NCI-H82 (cell line): ENCODE measurements at regions not wholly inside any gene's neighbourhood (a gene's known extent, or its start where the extent isn't known, plus 50 kb on each side); places are given as distances from the start of the nearest gene placed in this dataset.

Source experiments
- DNase-seq: peaks from one replicate; lab custom pipeline; 2025; lab: John Stamatoyannopoulos, UW

DNA sequence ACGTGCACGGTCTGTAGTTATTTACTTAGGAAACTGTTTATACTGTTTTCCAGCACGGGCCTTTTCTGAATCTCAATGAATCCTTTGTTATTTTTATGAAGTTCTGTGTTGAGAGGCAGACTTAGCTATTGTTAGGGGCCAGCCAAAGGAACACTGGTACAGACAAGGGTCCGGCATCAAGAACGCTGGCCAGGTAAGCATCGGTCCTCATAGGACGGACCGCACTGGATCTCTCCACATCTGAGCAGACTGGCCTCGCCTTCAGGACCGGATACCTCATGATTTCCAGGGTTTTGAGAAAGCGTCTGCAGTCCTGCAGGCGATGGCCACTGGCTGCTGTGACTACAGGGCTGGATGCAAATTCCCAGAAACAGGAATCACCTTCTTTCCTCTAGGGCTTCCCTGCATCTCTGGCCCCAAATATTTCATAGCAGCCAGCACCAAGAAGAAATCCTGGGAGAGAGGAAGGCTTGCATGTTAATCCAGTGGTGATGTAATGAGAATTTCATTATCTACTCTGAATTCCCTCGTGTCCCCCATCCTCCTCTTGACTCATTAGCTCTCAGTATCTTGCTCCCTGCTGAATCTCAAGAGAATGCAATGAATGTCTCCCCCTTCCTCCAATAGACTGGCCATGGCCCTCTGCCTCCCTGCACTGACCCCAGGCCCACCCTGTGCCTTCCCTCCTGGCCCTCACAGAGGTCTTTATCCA lies 325.4 kb upstream of the NPVF start:
- no peak for DNase-seq

DNA sequence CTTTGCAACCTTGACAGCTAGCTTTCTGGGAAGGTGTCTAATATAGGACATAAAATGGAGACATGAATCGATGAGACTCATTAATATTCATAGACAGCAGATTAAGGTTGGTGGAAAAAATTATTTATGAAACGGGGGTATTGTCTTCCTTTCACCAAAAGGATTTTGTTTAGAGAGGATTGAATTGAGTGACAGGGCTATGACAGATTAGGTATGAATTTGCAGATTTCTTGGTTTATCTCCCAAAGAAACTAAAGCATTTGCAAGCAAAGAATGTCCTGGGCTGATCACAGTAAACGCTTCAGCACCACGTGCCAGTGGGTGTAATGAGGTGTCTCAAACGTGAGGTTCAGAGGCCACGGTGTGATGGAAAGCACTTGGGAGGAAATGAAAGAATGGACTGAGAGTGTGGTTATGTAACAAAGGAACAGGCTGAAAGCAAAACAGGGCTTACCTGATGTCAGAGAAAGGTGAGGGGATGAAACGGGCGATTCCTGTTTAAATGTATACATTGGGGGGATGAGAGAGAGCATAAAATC lies 329.2 kb upstream of the NPVF start:
- peak; percentile 84 for DNase-seq

DNA sequence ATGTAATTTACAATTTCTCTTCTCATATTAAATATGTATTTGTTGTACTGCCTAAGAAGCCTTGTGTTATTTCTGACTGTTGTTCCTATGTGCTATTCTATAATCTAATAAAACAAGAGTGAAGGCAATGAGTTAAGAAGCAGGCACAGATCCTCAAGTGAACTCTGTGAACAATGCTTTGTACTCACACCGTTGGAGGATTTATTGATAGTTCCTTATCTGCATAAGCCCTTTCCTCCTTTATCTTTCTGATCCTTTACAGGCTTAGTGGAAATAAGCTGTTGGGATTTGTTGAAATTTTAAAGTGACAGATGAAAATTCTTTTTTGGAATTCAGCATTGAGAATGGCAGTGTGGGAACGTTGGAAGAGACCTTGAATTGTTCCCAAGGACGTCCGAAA lies 329.6 kb upstream of the NPVF start:
- DNase-seq: peak; percentile 97

DNA sequence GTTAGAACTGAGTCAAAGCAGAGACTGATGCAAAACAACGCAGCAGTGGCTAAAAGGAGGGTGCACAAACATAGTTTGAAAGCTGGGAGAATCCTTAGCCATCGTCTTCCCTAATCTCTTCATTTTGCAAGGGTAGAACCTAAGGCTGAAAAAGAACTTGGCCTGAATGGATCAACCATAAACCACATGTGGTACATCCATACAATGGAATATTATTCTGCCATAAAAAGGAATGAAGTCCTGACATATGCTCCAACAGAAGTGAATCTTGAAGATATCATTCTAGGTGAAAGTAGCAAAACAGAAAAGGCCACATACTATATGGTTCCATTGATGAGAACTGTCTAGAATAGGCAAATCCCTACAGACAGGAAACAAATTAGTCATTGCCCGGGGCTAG lies 330.3 kb upstream of the NPVF start:
- no peak for DNase-seq

DNA sequence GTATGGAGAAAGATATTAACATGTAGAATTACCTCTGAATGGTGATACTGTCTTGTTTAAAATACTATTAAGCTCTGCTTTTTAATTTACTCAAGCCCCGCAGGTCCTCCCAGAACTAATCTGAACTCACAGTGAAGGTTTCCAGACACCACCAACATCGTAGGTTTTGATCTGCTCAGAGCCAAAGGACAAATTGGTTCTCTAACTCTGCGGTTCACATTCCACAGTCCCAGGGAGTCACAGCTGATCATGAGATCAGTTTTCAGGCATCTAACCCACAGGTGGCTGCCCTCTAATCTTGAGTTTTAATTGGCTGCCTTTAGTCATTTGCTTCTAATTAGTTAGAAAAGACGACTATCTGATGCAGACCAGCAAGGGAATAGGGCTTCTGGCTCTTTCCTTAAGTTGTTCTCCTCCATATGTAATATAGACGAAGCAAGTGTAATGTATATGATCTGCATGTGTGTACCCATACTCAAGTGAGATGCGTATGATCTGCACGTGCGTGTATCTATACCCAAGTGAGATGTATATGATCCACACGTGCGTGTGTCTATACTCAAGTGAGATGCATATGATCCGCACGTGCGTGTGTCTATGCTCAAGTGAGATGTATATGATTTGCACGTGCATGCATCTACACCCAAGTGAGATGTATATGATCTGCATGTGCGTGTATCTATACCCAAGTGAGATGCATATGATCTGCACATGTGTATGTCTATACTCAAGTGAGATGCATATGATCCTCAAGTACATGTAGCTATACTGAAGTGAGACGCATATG lies 331.5 kb upstream of the NPVF start:
- no peak for DNase-seq

DNA sequence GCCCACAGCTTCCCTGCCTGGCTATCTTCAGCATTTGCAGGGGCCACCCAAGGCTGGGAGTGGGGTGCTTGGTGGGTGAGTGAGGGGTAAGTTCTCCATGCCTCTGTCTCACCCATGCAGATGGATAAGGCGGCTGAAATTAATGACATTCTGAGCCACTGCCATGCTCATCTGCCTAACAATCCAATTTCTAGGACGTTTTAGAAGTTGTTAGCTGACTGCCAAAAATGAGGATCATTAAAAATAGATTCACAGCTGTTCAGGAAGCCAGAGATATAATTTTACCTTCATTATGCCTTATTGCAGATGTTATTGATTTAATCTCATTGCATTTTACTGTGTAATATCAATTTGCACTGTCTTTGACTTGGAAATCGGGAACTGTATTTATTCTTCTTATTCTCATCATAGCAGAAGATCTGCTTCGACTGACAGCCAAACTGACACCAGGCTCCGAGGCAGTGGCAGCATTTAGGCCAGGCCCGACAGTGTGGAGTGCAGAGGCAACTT lies 334.4 kb upstream of the NPVF start:
- DNase-seq: peak; percentile 68

DNA sequence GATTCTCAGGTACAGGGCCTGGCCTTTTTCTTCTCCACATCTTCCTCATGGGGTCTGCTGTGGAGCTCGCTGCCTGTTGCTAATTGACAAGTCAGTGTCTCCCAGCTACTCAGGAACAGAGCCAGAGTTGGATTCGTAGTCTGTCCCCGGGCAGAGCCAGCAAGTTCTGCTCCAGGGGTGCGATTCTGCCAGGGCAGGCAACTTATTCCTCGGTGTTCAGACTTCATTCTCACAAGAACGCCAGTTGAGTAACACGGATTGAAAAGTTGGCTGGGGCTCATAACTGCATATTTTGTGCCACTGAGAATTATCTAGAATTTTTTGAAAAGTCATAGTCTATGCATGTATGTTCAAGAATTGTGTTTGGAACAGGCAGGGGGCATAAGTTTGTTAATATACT lies 336.7 kb upstream of the NPVF start:
- DNase-seq: no peak

DNA sequence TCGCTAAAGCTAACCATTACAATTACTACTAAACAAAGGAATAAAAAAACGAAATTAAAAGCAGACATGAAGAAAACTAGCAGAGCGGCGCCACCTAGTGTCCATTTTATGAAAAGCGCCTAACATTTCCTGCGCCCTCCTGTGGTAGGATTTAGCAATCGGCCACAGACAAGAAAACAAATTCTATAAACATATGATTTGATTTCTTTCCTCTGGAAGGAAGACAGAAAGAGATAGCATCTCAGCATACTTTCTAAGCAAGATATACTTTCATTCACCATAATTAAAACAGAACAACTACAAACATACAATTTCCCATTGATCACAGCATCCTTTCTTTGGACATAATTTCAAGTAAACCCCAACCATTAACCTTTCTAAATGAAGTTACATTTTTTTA lies 337.7 kb upstream of the NPVF start:
- DNase-seq: peak; percentile 77

DNA sequence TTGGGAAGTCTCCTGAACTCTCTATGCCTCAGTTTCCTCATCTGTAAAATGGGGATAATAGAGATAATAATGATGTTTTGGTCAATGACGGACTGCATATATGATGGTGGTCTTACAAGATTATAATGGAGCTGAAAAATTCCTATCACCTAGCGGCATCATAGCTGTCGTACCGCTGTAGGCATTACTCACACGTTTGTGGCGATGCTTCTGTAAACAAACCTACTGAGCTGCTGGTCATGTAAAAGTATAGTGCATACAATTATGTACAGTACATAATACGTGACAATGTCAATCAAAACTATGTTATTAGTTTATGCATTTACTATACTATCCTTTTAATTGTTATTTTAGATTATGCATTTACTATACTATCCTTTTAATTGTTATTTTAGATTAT lies 339.1 kb upstream of the NPVF start:
- DNase-seq: no peak

DNA sequence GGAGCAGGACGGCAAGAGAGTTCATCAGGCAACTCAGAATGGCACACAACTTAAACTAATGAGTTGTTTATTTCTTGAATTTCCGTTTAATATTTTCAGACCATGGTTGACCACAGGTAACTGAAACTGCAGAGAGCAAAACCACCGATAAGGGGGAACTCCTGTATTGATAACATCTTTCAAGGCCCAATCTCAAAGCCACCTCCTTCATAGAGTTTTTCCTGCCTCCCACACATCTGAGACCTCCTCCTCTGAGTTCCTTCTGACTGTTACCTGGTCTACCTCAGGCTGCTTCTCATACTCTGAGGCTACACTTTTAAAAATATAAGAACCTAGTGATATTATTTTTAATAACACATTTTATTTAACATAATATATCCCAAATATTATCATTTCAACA lies 341.5 kb upstream of the NPVF start:
- no peak for DNase-seq

DNA sequence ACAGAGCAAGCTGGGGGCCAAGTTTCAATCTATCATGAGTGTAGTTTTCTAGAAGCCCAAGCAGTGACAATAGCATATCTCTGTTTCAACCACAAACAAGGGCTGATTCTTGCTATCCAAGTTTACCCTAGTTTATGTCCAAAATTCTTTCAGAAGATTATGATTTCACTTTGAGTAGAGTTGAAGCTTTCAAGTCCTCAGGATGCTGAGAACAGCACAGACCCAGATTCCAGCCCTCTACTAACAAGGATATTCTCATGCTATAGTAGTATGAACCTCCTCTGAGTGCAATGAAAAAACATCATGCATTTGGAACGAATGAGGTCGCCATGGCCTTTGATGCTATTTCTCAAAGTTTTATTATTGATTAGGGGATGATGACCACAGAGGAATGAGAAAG lies 344.1 kb upstream of the NPVF start:
- DNase-seq: no peak

DNA sequence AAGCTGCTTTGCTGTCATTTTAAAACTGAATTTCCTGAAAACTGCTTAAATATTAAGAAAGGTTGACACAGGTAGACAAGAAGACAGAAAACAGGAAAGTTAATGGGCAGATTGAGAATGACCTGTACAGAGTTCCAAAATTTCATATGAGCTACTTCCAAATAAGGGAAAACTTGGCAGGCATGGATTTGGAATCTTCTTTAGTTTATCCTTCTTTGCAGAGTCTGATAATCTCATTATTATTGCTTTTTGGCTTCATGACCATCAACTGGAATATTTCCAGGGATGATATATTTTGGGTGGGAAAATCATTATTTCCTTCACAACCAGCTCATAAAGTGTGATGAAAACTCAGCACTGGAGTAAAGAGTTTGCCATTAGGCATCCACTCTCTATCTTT lies 346.5 kb upstream of the NPVF start:
- no peak for DNase-seq

DNA sequence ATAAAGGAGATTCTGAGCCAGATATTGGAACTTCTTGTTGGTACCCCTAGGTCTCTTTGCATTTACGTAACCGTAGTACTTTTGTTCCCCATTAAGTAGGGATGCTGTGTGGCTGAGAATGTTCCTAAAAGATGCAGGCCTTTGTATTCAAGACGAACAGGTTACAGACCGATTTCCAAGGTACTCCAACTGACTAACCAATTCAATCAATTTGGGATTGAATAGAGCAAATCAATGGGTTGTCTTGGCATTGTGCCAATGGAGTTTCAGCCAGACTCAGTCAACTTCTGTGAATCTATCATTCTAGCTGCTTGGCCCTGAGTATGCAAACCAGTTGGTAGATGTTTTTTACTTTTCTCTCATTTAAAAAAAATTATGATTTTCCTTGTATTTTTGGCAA lies 347.3 kb upstream of the NPVF start:
- no peak for DNase-seq

DNA sequence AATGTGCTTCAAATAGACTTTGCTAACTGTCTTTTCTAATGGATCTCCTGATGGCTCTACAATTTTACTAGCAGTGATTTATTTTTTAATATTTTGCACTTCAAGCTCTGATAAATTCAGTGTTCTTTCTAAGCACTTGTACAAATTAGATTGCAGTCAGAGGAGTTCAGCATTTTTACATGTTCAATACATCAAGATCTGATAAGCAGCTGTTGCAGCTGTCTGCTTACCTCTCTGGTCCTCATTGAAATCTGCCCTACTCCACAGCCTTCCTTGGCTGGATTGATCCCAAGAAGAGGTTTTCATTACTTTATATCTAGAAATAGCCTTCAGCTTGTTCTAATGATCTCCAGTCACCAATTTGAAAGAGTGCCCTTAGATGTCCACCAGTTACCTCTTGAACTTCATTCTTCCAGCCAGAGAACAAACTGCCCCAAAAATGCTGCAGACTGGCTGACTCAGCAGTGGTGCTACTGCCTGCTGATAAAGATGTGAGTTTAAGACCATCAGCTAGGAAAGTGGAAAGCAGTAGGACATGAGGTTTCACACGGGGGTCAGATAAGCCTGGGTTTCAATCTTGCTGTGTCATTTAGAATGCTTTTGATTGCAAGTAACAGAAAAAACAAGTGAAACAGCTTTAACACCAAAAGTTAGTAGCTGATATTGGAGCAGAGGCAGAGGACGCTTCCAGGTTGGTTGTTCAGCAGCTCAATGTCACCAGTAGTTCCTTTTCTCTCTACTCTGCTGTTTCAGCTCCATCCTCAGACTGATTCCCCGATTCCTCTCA lies 350.9 kb upstream of the NPVF start:
- peak; percentile 36 for DNase-seq

DNA sequence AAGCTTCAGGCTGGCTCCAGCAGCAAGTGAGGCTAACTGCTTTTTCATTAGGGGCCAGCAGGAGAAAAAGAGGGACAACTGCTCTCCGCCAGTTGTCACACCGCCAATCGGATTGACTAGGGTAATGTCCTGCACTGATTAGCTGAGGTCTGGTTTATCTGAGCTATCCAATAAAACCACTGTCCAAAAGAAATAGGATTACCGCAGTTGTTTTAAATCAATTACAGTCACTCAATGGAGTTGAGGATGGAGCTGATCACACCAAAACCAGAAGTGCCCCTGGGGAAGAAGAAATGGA lies 351.4 kb upstream of the NPVF start:
- peak; percentile 97 for DNase-seq

DNA sequence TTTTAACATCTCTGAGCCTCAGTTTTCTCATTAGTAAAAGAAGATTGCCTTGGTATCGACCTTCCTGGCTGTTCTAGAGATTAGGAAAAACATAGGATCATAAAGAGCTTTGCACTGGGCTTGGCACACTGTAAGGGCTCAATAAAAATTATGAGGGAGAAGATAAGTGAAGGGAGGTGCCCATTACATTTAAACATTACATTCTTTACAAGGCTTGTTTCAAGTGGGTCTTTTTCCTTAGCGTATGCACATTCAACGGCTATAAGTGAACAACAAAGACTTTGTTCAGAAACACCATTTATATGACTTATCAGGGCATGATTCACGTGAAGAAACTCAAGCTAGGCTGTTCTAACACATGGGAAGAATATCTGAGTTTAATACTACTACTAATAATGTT lies 351.9 kb upstream of the NPVF start:
- DNase-seq: no peak

DNA sequence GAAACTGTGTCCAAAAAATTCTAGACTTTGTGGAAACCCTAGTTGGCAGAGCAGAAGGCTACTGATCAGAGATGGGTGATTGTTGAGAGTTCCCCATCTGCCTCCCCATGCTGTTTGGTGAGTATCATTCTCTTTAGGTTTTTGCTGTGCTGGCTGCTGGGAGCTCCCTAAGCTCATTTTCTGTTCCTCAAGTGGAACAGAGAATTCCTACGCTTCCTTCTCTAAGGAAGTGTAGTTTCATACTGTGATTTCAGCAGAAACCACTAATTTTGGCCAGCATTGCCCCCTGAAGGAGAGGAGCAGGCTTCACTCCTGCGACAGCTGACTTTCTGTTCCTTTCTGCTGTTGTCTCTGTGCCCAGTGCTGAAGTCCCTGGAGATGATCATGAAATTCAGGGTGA lies 355.3 kb upstream of the NPVF start:
- no peak for DNase-seq

DNA sequence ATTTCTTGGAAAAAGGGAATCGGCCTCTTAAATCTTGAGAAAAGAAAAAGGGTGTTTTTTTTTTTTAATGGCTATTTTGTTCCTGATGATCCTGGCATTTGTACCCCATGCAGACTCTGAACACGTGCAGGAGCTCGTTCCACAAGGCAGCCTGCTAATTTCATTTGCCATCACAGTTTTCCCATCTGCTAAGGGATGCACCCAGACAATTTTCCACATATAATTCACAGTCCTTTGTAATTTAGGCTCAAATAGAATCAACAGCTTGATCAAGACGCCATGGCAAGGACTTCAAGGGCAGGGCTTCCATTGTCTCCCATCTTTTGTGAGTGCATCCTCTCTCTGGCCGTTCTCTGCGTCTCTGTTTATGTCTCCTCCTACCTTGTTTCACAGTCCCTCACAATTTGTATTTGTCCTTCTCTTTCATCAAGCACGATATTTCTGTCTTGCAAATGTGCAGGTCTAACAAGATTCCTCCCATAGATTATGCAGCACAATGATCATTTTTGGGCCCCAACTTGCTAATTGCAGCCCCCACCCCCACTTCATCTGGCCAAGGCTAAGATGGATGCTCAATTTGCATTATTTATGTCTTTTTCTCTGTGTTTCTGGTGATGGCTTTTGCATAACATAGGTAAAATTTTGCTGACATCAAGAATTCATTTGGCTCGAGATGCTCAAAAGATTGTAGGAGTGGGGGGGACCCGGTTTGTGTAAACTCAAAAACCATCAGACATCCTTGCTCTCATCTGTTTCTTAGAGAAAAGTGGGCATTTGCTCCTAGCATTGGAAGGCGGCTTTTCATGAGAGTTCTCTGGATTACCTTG lies 356.0 kb upstream of the NPVF start:
- DNase-seq: no peak

DNA sequence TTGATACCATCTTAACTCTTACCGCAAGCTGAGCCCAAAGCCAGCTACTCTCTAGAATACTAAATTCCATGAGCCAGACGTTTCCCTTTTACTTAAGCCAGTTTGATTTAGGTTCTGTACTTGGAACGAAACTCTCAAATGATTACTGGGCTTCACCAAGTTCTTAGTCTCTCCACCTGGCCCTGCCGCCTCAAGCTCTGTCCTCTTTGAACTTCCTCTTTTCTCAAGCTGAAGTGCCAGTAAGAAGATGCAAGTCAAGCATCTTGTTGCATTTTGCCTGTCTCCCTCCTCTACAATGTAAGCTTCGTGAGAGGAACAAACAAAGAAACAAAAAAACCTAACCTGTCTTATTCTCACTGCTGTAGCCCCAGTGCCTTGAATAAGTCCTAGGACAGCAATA lies 358.2 kb upstream of the NPVF start:
- no peak for DNase-seq

DNA sequence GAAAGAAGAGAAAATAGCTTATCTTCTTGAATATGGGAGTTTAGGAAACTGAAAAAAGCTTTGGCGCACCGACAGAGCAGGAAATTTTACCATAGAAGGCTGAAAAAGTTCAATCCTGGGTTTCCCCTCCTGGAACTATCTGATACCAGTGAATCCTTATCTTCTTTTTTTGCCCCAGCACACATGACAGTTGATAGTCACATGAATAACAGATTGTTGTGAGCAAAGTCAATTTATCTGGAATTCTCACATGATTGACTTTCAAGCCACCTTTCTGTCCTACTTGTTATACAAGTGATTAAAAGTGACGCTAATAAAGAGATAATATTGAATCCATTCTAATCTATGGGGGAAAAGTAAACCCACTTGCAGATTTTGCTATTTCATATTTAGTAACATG lies 365.8 kb upstream of the NPVF start:
- DNase-seq: no peak

DNA sequence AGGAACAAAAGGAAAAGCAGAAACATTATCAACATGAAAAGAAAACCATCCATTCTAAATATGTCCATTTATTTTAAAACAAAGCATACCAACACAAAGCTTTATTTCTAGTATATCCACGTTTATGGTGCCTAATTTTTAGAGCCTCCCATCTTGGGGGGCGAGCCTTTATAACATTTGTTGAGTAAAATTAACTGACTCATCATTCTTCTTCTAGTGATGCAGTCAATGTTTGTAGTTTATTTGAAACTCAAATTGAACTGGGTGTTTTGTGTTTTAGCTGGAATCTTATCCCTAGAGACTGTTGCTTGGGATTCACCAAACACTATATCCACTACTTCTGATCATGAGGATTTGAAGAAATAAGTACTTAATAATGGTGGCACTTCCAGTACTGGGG lies 366.4 kb upstream of the NPVF start:
- no peak for DNase-seq

DNA sequence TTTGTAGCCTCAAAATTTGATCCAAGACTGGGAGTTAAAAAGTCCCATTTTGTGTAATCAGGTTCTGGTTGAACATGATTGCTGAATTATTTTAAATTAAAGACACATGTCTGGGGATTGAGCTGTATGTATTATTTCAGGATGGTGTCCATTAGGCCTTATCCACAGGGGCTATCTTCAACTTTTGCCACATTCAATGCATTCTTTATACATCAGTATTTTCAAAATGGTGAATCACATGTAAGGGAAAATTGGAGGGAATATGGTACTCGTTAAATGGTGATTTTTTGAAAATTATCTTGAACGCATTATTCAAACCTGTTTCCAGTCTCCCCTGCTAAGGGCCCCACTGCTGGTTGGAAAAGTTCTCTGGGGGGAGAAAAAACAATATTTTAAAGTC lies 367.7 kb upstream of the NPVF start:
- DNase-seq: no peak
